ENCODE measurements at regions not wholly inside any gene's neighbourhood (a gene's known extent, or its start where the extent isn't known, plus 50 kb on each side); places are given as distances from the start of the nearest gene placed in this dataset.

DNA sequence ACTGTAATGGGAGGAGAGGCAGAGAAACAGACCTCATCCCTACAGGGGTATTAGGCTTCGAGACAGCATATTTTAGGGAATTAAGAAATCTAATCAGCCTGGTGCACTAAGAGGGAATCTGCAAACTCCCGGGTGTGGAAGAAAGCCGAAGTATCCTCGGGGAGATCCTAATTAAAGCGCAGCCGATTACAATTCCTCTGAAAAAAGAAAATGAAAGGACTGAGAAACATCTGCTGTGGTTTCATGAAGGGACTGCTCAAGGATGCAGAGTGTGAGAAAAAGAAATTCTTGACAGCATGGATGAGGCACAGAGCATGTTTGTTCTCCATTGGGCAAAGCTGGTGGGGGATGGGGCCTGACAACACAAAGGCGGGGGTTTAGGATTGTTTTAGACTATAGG lies 290.0 kb upstream of the LARGE1 start:
- Histone ChIP-seq H3K27me3 (ENCODE audit: control insufficient read depth, extremely low read depth, insufficient read depth, low read length) (no peaks in the 10 kb centered on the region), H3K9me3 (ENCODE audit: control insufficient read depth, low read depth, low read length) (peaks cover 2% of the 10 kb centered on the region), H3K4me1 (ENCODE audit: control insufficient read depth, extremely low read depth, insufficient read depth, low read length) (no peaks in the 10 kb centered on the region), H3K9ac (ENCODE audit: control insufficient read depth, extremely low read depth, insufficient read depth, low read length) (no peak overlapping the region), H2AFZ (ENCODE audit: control insufficient read depth, low read length) (no peak overlapping the region), H3K9me1 (ENCODE audit: control insufficient read depth, extremely low read depth, insufficient read depth, low read length) (no peaks in the 10 kb centered on the region), H3K4me2 (ENCODE audit: control insufficient read depth, extremely low read depth, insufficient read depth, low read depth, low read length) (no peak overlapping the region), H4K20me1 (ENCODE audit: control insufficient read depth, extremely low read depth, insufficient read depth, low read length) (no peaks in the 10 kb centered on the region), H3K36me3 (ENCODE audit: control insufficient read depth in 2 of 2, extremely low read depth in 1 of 2, insufficient read depth in 2 of 2, low read length in 2 of 2) (no peaks in the 10 kb centered on the region), H3K4me3 (ENCODE audit: control insufficient read depth in 2 of 3, extremely low read depth in 1 of 3, insufficient read depth in 2 of 3, low read depth in 1 of 3, low read length in 3 of 3) (no peak overlapping the region), H3K79me2 (ENCODE audit: control insufficient read depth, insufficient read depth, low read length) (no peaks in the 10 kb centered on the region), H3K27ac (ENCODE audit: control insufficient read depth, insufficient read depth, low read length) (no peak overlapping the region)
- no peak for TF ChIP-seq EZH2 (IDR thresholded peaks at IDR 0.05; ENCODE audit: low read length)
- TF ChIP-seq, protein P1, sequence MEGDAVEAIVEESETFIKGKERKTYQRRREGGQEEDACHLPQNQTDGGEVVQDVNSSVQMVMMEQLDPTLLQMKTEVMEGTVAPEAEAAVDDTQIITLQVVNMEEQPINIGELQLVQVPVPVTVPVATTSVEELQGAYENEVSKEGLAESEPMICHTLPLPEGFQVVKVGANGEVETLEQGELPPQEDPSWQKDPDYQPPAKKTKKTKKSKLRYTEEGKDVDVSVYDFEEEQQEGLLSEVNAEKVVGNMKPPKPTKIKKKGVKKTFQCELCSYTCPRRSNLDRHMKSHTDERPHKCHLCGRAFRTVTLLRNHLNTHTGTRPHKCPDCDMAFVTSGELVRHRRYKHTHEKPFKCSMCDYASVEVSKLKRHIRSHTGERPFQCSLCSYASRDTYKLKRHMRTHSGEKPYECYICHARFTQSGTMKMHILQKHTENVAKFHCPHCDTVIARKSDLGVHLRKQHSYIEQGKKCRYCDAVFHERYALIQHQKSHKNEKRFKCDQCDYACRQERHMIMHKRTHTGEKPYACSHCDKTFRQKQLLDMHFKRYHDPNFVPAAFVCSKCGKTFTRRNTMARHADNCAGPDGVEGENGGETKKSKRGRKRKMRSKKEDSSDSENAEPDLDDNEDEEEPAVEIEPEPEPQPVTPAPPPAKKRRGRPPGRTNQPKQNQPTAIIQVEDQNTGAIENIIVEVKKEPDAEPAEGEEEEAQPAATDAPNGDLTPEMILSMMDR (optimal IDR thresholded peaks at IDR 0.05 in 1 of 3, IDR thresholded peaks at IDR 0.05 in 1 of 3, conservative IDR thresholded peaks at IDR 0.05 in 1 of 3; ENCODE audit: extremely low read depth in 1 of 3, insufficient read depth in 2 of 3, low read length in 3 of 3), result no peak
- DNase-seq (ENCODE audit: low read depth, low spot score) (no peak), FAIRE-seq (no peak)
- dilution Hi-C loops (cut with MboI; ENCODE audit: extremely low pct_ligation_motif_present, low sequenced_read_pairs), result no loop called here

- Histone ChIP-seq H3K36me3 (ENCODE audit: control insufficient read depth in 2 of 2, extremely low read depth in 1 of 2, insufficient read depth in 2 of 2, low read length in 2 of 2) (no peaks in the 10 kb centered on the region), H3K4me2 (ENCODE audit: control insufficient read depth, extremely low read depth, insufficient read depth, low read depth, low read length) (no peak overlapping the region), H4K20me1 (ENCODE audit: control insufficient read depth, extremely low read depth, insufficient read depth, low read length) (no peaks in the 10 kb centered on the region), H3K9ac (ENCODE audit: control insufficient read depth, extremely low read depth, insufficient read depth, low read length) (no peak overlapping the region), H3K79me2 (ENCODE audit: control insufficient read depth, insufficient read depth, low read length) (no peaks in the 10 kb centered on the region), H3K9me3 (ENCODE audit: control insufficient read depth, low read depth, low read length) (peaks cover 2% of the 10 kb centered on the region), H3K27me3 (ENCODE audit: control insufficient read depth, extremely low read depth, insufficient read depth, low read length) (no peaks in the 10 kb centered on the region), H3K9me1 (ENCODE audit: control insufficient read depth, extremely low read depth, insufficient read depth, low read length) (no peaks in the 10 kb centered on the region), H3K27ac (ENCODE audit: control insufficient read depth, insufficient read depth, low read length) (no peak overlapping the region), H3K4me3 (ENCODE audit: control insufficient read depth in 2 of 3, extremely low read depth in 1 of 3, insufficient read depth in 2 of 3, low read depth in 1 of 3, low read length in 3 of 3) (no peak overlapping the region), H3K4me1 (ENCODE audit: control insufficient read depth, extremely low read depth, insufficient read depth, low read length) (no peaks in the 10 kb centered on the region), H2AFZ (ENCODE audit: control insufficient read depth, low read length) (no peak overlapping the region)
- no peak for FAIRE-seq
- no peak for DNase-seq (ENCODE audit: low read depth, low spot score)
- dilution Hi-C loops (cut with MboI; ENCODE audit: extremely low pct_ligation_motif_present, low sequenced_read_pairs), result no loop called here
- TF ChIP-seq, protein P1 (optimal IDR thresholded peaks at IDR 0.05 in 1 of 3, IDR thresholded peaks at IDR 0.05 in 1 of 3, conservative IDR thresholded peaks at IDR 0.05 in 1 of 3; ENCODE audit: extremely low read depth in 1 of 3, insufficient read depth in 2 of 3, low read length in 3 of 3), result no peak
- no peak for TF ChIP-seq EZH2 (IDR thresholded peaks at IDR 0.05; ENCODE audit: low read length)
Observed at GRCh38 chr22:34214372-34214771, 294.1 kb upstream of the LARGE1 start.

Data from keratinocyte (primary cell).